ENCODE measurements at regions not wholly inside any gene's neighbourhood (a gene's known extent, or its start where the extent isn't known, plus 50 kb on each side); places are given as distances from the start of the nearest gene placed in this dataset.

DNA sequence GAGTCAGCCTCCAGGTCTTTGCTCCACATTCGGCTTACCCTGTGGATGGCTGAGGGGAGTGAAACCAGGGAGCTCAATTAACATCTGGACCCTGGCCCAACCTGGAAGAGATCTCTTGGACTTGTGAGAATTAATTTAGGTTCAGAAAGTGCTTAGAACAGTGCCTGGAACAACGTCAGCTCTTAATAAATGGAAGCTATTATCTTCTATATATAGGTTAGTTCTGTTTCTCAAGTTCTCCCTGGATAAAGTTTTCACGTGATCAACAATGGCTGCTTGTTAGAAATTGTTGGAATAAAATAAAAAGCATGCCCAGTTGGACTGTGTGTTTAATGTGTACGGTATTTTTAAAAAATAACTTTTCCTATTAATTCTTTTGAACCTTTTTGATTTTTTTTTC is 80.8 kb downstream of the TRIML1 start:
- in situ Hi-C loops (cut with MboI; ENCODE audit: low sequenced_read_pairs, unreplicated experiment), result no loop called here
- TF ChIP-seq, protein P1, sequence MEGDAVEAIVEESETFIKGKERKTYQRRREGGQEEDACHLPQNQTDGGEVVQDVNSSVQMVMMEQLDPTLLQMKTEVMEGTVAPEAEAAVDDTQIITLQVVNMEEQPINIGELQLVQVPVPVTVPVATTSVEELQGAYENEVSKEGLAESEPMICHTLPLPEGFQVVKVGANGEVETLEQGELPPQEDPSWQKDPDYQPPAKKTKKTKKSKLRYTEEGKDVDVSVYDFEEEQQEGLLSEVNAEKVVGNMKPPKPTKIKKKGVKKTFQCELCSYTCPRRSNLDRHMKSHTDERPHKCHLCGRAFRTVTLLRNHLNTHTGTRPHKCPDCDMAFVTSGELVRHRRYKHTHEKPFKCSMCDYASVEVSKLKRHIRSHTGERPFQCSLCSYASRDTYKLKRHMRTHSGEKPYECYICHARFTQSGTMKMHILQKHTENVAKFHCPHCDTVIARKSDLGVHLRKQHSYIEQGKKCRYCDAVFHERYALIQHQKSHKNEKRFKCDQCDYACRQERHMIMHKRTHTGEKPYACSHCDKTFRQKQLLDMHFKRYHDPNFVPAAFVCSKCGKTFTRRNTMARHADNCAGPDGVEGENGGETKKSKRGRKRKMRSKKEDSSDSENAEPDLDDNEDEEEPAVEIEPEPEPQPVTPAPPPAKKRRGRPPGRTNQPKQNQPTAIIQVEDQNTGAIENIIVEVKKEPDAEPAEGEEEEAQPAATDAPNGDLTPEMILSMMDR (IDR thresholded peaks at IDR 0.05; ENCODE audit: borderline replicate concordance, control extremely low read depth, extremely low read depth, insufficient read depth, missing control alignments), result no peak
- DNase-seq (ENCODE audit: low spot score), result no peak

DNA sequence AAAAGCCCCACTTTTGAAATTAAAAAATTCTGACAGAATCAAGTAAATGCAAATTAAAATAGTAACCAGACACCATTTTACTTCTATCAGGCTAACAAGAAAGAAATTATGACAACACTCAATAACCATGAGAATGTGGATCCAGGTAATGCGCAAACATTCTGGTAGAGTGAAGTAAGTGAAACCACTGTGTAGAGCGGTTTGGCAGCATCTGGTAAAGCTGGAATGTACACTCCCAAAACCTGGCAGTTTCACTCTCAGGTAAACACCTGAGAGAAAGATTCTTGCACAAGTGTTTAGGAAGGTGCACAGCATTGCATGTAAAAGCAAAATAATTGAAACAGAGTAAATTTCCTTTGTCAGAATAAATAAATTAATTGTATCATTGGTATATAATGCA is 81.8 kb downstream of the TRIML1 start:
- TF ChIP-seq, protein P1 (IDR thresholded peaks at IDR 0.05; ENCODE audit: borderline replicate concordance, control extremely low read depth, extremely low read depth, insufficient read depth, missing control alignments), result no peak
- in situ Hi-C loops (cut with MboI; ENCODE audit: low sequenced_read_pairs, unreplicated experiment), result no loop called here
- DNase-seq (ENCODE audit: low spot score), result no peak

DNA sequence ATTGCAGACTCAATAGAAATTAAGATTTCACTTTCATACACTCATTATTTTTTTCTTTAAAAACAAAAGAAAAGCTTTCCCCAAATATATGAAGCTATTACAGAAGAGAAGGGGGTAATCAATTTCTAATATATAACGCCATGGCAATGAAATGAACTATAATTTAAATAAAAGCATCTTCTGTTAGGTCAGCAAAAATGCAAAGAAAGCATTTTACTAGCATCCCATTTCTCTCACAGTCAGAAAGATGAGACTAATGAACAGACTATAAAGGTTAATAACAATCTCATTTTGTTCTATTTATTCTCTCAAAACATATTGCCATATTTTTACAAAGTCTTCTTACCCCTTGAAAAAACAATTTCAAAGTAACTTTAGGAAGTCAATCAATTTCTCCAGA is 89.0 kb downstream of the TRIML1 start:
- TF ChIP-seq, protein P1 (IDR thresholded peaks at IDR 0.05; ENCODE audit: borderline replicate concordance, control extremely low read depth, extremely low read depth, insufficient read depth, missing control alignments), result no peak
- in situ Hi-C loops (cut with MboI; ENCODE audit: low sequenced_read_pairs, unreplicated experiment), result no loop called here
- no peak for DNase-seq (ENCODE audit: low spot score)

DNA sequence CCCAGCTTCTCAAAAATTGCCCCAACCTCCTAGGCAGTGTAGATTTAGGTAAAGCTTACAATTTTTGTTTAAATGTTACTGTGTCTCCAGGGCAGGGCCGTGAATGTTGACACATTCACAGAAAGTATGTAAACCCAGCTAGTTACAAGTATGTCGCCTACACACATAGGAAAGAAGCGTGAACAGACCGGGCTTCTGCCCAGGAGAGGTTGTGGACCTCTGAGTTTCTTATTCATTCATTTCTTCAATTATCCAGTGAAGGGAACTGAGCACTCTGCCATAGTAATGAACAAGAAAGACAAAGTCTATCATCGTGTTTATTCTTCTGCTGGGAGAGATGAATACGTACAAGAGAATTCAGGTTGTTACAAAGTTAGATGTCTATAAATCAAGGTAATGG is 93.2 kb downstream of the TRIML1 start:
- DNase-seq (ENCODE audit: low spot score), result no peak
- TF ChIP-seq, protein P1 (IDR thresholded peaks at IDR 0.05; ENCODE audit: borderline replicate concordance, control extremely low read depth, extremely low read depth, insufficient read depth, missing control alignments), result no peak
- in situ Hi-C loops (cut with MboI; ENCODE audit: low sequenced_read_pairs, unreplicated experiment), result no loop called here

DNA sequence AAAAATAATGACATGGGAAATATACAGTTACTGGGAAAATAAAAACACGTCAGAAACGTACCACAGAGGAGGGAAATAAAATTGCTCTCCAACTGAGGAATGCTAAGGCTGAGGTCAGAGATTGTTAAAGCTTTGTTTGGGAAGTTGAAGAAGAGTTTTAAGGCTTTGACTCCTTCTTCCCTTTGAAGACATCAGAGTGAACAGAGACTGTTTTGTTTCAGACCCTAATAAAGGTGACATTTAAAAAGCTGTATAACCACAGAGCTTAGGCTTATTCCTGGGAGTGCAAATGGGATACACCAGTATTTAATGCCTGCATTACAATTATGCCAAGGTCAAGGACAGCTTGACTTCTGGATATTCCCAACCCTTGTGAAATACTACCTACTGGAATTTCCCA is 102.8 kb downstream of the TRIML1 start:
- in situ Hi-C loops (cut with MboI; ENCODE audit: low sequenced_read_pairs, unreplicated experiment), result no loop called here
- no peak for DNase-seq (ENCODE audit: low spot score)
- TF ChIP-seq, protein P1 (IDR thresholded peaks at IDR 0.05; ENCODE audit: borderline replicate concordance, control extremely low read depth, extremely low read depth, insufficient read depth, missing control alignments), result no peak

DNA sequence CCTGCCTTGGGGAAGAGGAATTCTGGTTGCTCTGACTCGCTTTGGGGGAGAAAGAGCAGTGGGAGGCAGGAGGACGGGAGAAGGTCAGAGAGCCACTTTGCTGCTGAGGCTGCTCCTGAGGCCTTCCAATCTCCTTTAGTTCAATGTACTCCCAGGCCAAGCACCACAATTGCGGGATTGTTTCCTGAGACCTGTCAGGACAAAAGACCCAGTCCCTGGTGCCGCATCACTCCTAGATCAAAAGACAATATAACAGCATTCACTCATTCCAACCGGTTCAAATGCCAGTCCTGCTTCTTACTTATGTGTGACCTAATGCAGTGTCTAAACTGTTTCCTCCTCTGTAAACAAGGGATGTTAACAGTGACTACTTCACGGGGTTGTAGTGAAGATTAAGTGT is 106.4 kb downstream of the TRIML1 start:
- in situ Hi-C loops (cut with MboI; ENCODE audit: low sequenced_read_pairs, unreplicated experiment), result no loop called here
- DNase-seq (ENCODE audit: low spot score), result no peak
- TF ChIP-seq, protein P1 (IDR thresholded peaks at IDR 0.05; ENCODE audit: borderline replicate concordance, control extremely low read depth, extremely low read depth, insufficient read depth, missing control alignments), result no peak

DNA sequence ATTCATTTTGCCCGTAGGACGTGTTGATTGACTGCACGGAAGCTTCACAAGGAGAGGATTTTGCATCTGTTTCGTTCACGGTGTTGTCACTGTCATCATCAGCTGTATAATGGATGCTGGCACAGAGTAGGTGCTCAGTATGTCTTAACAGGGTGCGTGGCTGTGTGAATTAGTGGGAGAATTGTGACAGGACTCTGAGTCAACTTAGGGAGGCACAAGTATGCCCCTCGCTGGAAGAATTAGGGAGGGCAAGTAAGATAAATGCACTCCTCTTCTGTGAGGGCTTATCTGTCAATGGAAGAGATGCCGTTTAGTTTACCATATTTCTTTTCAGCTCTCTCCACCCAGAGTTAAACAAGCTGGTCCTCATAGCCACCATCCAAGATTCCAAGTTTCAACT is 107.2 kb downstream of the TRIML1 start:
- DNase-seq (ENCODE audit: low spot score), result no peak
- in situ Hi-C loops (cut with MboI; ENCODE audit: low sequenced_read_pairs, unreplicated experiment), result no loop called here
- TF ChIP-seq, protein P1 (IDR thresholded peaks at IDR 0.05; ENCODE audit: borderline replicate concordance, control extremely low read depth, extremely low read depth, insufficient read depth, missing control alignments), result no peak
